ENCODE measurements at regions not wholly inside any gene's neighbourhood (a gene's known extent, or its start where the extent isn't known, plus 50 kb on each side); places are given as distances from the start of the nearest gene placed in this dataset.
"Not testable (repeated sequence)": the region's sequence is repeated elsewhere in the genome, so short reads cannot be mapped to it uniquely, and the experiment has no call there.

DNA sequence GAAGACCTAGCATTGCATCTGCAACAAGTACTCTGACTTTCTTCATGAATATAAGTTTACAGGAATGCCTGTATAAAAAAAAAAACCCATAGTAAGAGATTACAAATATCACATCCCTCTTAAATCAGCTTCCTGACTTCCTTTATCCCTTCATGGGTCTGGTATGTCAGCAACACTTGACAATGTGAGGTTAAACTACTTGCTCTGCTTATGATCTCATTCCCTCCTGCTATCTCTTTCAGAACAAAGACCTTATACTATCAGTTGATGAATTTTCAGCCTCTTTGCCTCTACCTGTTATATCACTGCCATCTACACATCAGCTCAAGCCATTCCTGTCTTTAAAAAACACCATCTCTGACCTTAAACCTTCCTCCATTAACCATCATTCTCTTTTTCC, 130.9 kb upstream of the SAMSN1 start:
- DNase-seq, result no peak

DNA sequence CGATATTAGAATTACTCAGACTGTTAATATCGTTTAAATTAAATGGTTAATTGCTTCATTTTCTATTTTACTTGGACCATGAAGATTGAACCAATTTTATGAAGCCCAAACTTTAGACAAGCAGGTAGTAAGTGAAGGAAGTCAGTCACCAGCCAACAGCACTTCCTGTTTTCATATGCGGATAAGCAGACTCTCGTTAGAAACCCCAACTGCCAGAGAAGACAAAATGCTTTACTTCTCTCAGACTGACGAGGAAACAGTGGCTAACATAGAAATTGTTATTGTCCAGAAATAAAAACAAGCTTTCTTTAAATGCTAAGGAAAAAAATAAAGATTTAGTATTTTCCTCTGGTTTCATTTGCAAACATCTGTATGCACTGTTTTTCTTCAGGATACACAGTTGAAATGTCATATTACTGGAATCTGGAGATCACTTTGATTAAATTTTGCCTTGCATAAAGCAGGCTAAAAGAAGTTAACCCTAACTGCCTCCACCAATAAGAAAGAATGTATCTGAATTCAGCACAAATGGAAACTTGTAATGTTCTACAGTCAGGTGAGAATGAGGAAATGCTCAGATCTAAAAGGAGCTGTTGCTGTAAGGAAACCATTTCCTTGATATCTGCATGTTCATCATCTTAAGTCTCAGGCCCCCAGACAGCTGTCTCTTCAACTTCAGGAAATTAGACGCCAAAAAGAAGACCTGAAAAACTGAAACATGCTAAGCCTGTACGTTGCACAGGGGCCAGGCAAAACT, 129.8 kb upstream of the SAMSN1 start:
- DNase-seq, result peak in 2 of 5 experiments; percentile 42 to 90

DNA sequence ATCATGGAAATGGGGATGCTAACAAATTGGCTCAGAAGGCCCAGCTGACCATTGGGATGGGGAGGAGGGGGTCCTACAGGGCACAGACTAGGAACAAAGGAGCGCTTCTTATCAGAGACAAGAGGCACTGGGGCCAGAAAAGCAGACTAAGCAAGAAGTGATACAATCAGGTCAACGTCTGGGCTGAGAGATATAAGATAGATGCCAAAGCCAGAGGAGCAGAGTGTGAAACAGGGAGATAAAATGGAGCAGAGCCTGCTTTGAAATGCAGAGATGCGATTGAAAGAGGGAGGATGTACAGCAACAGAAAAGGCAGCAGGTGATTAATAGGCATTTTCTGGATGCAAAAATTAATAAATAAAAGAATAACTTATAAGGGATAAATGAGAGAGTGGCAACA, 127.5 kb upstream of the SAMSN1 start:
- DNase-seq, result no peak

DNA sequence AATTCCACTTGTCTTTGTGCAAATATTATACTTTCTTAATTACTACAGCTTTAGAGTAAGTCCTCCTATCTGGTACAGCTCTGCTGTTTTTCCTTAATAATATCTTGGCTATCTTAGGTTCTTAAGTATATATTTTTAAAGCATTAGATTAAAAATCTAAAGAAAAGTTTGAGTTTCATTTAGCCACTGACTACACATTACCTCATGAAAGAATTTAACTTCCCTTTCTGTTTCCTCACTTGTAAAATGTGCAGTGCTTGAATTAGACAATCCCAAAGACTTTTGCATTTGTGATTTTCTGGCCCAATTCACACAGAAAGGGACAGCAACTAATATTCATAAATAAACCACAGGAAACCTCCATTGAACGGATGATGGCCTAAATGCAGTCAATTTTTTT, 126.4 kb upstream of the SAMSN1 start:
- no peak for DNase-seq

DNA sequence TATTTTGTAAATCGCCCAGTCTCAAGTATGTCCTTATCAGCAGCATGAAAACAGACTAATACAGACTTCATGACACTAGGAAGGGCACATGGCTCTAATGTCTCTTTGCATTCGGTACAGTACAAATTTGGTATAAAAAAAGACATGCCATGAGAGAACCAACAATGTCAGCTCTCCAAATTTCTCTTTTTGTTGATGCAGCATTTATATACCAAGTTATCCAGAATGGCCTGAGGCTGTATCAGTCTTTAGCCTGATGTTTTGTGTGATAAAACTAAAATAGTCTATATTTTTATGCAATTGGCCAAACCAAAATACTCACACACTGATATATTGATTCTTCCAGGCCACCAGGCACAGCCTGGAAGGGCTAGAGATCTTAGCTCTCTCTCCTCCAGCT, 124.3 kb upstream of the SAMSN1 start:
- DNase-seq, result no peak

DNA sequence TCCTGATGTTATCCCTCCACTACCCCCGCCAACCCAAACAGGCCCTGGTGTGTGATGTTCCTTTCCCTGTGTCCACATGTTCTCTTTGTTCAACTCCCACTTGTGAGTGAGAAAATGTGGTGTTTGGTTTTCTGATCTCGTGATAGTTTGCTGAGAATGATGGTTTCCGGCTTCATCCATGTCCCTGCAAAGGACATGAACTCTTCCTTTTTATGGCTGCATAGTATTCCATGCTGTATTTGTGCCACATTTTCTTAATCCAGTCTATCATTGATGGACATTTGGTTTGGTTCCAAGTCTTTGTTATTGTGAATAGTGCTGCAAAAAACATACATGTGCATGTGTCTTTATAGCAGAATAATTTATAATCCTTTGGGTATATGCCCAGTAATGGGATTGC, 123.0 kb upstream of the SAMSN1 start:
- DNase-seq, result not testable (repeated sequence)

DNA sequence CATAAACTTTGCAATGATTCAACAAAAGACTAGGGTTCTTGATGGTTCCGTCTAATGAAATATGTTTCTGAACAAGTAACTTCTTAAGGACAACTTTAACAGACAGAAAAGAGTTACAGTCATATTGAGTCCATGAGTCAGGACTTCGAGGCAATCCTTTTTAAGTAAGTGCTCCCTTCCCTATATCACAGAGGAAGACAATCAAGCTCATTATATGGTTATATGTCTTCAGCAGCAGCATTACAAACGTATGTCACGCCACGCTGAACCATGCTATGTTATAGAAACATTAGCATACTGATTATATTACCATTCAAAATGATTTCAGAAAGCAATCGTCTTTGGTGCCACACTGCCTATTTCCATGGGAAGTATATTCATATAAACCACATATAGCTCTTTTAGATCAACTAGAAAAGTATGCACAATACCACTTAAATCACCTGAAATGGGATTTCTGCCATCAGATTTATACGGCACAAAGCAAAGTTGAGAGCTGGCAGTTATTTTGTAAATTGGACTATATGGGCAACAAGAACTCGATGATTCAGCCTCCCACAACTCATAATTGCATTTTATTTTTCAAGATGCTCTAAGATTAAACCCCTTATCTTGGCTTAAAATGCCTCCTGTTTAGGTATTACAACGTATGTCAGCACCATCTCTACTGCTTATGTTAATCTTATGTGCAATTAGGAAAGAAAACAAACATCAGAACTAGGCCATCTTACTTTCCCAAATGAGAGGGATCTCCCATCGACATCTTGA, 111.3 kb upstream of the SAMSN1 start:
- no peak for DNase-seq

DNA sequence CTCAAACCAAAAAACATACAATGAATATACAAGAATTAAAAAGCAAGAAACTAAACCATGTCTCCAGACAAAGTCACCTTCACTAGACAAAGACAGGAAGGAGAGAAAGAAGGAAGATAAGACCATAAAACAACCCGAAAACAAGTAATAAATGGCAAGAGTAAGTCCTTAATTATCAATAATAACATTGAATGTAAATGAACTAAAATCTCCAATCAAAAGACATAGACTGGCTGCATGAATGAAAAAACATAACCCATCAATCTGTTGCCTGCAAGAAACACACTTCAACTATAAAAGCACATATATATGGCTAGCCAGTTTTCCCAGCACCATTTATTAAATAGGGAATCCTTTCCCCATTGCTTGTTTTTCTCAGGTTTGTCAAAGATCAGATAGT, 100.8 kb upstream of the SAMSN1 start:
- no peak for DNase-seq

DNA sequence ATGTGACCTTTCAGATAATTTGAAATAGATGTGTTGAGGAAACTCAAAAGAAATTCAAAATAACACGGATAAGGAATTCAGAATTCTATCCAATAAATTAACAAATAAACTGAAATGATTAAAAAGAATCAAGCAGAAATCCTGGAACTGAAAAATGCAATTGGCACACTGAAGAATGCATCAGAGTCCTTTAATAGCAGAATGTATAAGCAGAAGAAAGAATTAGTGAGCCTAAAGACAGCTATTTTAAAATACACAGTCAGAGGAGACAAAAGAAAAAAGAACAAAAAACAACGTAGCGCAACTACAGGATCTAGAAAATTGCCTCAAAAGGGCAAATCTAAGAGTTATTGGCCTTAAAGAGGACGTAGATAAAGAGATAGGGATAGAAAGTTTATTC, 99.6 kb upstream of the SAMSN1 start:
- no peak for DNase-seq

DNA sequence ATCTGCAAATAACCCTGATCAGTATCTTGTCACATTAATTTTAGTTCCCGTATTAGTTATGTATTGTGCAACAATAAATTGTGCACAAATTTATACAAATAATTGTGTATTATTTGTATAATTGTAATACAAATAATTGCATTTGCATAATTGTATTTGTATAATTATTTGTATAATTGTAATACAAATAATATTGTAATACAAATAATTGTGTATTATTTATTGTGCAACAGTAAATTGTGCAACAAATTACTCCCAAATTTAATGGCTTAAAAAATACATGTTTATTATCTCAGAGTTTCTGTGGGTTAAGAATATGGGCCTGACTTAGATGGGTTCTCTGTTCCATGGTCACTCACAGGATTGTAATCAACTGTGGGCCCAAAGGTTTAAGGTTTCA, 86.2 kb upstream of the SAMSN1 start:
- no peak for DNase-seq

DNA sequence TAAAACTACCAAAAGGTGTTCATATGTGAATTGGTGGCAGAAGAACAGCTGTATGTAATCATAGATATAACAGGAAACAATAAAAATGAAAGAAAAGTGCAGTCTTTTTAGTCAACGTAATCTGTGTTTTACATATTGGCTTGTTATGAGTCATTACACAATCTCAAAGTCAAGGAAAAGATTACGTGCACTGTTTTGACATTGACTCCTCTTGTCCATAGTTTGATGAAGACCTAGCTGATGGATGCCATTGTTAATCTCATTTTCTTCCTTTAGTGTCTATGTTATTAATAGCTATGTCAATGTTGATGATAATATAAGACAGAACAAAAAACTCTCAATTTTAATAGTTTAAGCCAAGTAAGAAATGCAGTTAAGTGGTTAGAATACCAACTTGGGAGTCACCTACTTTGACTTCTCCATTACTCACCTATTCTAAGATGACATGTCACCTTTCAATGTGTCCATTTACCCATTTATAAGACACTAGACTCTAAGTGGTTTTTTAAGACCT, 84.5 kb upstream of the SAMSN1 start:
- DNase-seq, result peak in 1 of 5 experiments; percentile 88

DNA sequence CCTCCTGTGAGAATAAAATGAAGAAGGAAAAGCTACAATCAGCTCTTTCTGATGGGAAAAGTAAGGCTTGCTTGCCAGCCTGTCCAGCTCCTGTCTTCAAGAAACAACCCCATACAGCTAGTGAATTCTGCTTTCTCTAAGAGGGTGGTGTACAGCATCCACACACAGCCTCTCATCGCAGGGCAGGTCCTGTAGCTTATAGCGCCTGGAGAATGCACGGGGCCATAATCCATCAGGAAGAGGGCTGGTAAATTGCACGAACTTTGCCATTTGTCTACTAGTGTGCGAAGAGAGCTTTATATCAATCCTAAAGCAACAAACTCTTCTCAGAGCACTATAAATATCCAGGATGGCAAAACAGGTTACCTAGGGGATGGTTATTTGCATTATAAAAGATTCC, 83.3 kb upstream of the SAMSN1 start:
- DNase-seq, result no peak

DNA sequence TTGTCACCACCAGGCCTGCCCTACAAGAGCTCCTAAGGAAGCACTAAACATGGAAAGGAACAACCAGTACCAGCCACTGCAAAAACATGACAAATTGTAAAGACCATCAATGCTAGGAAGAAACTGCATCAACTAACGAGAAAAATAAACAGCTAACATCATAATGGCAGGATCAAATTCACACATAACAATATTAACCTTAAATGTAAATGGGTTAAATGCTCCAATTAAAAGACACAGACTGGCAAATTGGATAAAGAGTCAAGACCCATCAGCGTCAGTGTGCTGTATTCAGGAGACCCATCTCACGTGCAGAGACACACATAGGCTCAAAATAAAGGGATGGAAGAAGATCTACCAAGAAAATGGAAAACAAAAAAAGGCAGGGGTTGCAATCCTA, 77.0 kb upstream of the SAMSN1 start:
- not testable (repeated sequence) for DNase-seq

DNA sequence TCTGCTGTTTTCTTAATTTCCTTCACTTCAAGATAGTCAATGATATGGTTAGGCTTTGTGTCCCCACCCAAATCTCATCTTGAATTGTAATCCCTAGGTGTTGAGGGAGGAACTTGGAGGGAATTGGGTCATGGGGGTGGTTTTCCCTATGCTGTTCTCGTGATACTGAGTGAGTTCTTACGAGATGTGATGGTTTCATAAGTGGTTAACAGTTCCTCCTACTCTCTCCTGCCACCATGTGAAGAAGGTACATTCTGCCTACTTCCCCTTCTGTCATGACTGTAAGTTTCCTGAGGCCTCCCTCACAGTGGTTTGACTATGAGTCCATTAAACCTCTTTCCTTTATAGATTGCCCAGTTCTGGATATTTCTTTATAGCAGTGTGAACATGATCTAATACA, 74.0 kb upstream of the SAMSN1 start:
- DNase-seq, result peak in 1 of 5 experiments; percentile 29

DNA sequence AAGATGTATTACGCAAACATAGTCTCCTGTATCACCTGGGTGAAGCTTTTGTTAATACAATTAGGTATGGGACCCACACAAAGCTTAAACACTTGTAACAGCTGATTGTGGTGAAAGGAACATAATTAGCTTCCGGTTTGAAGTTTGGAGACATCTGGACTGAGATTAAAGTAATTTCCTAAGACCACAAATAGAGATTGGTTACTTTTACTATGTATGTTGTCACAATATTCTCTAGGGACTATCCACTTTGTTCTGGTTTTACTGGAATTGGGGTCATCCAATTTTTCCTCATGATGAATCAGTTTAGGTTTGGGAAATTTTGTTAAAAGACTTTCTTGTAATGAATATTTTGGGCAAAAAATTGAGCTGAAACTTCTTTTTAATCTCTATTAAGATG, 71.8 kb upstream of the SAMSN1 start:
- no peak for DNase-seq

DNA sequence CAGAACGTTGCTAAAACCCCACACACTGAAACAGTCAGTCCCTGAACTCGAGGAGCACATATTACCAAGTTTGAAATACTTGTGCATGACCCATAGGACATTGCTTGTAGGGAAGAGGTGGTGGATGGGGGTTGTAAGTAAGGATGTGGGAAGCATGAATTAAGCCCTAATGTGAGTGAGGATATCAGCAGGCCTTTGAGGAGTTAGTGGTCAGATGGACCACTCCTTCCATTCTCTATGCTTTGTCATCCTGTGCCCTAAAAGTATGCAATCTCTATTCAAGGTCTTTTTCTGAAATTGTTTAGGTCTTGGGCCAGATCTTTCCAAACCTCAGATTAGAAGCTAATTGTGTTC, 70.9 kb upstream of the SAMSN1 start:
- DNase-seq, result no peak

DNA sequence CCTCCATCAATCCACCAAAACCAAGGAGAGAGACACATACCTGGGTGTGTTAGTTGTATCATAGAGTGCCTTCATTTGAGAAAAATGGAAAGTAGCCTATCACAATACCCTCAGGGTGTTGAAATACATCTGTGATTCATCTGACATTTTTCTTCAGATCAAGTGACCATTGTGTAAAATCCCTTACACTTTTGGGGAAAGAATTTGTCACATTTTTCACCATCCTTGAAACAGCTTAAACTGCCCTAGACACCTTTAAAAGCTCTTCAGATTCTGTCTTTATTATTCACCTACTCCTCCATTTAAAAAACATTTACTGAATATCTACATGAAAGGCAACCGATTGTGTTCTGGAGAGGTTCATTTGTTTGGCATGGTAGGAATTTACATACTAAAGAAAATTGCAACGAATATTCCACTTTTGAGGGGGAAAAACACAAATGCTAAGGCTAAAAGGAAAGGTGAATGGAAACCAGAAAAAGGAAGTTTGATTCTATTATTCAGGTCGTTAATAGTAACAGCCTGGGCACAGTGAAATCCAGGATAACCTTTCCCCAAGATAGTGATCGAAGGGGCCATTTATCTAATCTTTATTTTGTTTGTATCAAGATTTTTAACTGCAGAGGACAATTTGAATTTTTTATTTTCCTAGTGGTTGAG, 70.4 kb upstream of the SAMSN1 start:
- DNase-seq, result no peak

DNA sequence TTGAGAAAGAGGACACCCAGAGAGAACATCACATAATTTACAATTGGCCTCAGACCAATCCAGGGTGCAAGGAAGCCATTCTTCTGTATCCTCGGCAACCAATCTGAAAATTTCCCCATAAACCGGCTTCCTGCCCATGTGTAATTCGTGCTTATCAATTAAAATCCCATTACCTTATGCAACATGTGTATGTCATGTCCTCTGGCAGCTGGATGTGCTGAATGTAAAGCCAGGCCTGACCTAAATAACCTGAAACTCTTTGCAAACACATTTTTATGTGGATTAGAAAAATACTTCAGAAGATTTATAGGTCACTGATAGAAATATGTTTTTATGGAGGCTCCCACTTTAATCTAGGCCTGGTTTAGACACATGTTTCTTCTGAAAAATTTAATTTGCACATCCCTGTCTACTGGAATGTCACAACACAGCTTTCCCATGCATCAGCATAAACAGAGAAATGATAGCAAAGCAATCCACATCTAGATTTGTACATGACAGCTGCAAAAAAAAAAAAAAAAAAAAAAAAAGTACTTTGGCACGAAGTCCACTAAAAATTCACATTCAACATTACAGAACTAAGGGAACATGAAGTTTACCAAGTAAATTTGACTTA, 69.4 kb upstream of the SAMSN1 start:
- DNase-seq, result no peak

DNA sequence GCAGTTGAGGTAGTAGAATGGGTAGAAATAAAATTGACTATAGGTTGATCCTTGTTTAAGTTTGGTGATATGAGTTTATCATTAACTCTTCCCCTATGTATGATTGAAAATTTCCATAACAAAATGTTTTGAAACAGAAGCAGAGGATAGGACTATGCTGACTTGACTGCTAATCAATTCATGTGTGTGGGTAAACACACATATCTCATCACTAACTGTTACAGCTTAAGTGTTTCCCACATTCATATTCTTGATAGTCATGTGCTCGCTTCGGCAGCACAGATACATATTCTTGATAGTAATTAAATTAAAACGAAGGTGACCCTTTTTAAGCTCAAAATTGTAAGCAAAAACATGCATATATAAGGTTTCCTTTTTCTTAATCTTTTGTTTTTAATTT, 68.2 kb upstream of the SAMSN1 start:
- DNase-seq, result no peak

DNA sequence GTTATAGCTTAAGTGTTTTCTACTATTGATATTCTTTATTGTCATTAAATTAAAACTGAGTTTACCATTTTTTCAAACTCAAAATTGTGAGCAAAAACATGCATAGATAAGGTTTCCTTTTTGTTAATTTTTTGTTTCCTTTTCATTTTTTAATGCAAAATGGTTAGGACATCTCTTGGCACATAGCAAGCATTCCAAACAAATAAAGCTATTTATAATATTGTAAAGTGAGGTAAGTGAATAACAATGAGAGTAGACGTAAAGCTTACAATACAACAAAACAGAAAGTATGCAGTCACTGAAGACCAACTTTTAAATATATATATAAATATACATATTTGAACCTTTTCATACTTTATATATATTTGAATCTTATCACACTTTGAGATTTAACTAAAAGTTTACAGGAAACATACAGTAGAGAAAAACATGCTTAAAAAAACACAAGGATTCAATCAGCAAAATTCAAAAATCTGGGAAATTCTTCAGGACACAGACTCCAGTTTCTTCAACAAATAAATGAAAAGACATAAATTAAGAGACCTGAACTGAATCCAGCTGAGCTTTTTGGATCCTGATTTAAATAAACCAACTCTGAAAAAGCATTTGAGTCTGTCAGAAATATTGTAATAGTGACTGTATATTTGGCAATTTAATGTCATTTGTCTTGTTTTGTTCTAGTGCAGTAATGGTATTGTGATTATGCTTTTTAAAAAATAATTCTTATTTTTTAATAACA, 67.5 kb upstream of the SAMSN1 start:
- DNase-seq, result no peak

DNA sequence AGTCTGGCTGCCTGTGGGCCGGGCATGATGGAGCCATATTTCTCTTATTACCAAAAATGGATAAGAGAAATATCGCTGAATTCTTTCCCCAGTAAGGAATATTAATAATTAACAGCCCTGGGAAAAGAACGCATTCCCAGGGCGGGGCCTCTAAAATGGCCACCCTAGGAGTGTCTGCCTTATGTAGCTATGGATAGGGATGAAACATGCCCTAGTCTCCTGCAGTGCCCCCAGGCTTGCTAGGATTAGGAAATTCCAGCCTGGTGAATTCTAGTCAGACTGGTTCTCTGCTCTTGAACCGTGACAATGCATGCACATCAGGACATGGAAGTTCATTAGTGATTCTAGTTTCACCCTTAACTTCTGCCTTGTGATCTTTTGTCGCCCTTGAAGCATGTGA, 64.0 kb upstream of the SAMSN1 start:
- not testable (repeated sequence) for DNase-seq

DNA sequence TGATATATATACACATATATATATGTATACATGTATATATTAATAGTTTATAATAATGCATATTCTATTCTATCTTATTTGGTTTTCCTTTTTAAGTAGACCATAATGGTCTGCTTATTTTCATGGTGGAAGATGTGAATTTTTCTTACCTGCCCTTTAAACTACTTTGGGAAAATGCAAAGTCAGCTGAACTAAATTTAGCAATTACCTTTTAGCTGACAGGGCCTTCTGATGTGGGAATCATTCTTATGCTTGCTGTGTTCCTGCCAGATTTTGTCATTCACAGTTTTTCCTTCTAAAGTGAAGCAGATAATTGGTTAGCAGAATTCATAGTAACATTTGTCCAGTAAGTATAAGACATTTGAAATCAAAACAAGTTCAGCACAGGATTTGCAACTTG, 63.2 kb upstream of the SAMSN1 start:
- no peak for DNase-seq

DNA sequence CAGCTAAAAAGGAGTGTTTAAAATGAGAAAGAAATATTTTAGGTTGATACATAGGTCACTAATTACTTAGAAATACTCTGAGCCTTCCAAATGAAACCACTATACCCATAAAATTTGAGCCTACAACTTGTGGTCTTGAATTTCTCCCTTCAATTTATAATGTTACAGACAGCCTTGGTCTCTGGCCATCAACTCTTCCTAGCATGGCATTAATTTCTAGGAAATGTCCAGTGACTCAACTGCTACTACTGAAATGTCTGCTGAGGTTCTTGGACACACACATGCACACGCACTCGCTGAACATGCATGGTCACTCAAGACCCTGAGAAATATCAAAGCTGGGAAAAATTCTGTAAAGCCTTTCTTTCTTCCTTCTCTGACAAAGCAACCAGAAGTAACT, 61.1 kb upstream of the SAMSN1 start:
- DNase-seq, result no peak

Measured in T-helper 2 cell (primary cell).